ENCODE measurements at regions not wholly inside any gene's neighbourhood (a gene's known extent, or its start where the extent isn't known, plus 50 kb on each side); places are given as distances from the start of the nearest gene placed in this dataset.
"Not testable (repeated sequence)": the region's sequence is repeated elsewhere in the genome, so short reads cannot be mapped to it uniquely, and the experiment has no call there.

DNA sequence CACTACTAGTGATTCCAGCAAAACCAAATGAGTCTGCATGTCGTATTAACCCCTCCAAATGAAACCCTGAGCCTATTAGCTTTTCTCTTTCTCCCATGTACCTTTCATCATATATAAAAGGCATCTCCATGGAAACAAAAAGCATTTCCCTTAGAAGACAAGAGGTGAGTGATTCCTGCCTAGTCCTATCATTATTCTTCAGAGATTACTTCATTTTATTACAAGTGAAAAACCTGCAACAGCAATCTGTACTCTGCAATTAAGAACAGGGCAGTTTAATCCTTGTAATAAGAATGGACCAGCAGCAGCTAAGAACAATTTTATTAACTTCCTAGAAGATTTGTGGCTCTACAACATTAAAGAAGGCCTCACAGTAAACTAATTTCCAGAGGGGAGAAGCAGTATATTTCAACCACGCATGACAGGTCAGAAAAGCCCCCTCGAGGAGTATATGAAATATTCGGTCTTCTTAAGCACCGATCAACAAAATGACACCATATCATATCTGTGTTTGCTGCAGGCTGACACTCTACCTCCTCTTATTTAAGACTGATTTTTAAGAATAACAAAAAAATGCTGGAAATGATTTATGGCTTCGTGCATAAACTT is 132.3 kb upstream of the TFPI start:
- DNase-seq: no peak

DNA sequence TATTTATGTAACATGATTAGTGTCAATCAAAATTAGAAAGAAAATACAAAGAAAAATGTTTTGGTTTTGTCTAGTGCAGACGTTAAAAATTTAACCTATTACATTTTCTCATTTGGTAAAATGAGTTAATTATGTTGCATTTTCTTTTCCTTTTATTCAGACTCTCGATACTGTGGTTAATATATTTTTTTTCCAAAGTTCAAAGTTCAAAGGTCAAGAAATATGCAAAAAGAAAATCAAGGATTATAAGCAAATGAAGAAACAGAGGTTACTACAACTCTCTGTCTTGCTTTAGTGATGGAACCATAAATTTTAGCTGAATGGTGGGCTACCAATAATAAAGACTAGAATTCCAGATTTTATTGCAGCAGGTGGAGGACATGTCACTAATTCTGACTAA is 133.3 kb upstream of the TFPI start:
- DNase-seq: no peak

DNA sequence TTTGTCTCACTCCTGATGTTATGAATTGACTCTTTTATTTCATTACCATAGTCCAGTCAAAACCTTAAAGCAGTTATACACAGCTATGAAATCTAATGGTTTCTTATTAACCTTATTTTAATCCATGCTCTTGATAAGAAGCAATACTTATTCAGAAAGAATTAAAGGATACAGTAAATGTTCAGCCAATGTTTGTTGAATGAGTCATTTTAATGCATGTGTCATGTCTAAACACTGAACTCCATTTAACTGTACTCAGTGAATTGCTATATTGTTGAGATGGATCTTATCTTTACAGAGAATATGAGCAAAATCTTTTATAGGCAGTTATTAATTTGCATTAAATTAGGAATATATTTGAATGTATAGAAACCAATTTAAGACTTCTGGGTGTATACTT is 135.1 kb upstream of the TFPI start:
- DNase-seq: no peak

DNA sequence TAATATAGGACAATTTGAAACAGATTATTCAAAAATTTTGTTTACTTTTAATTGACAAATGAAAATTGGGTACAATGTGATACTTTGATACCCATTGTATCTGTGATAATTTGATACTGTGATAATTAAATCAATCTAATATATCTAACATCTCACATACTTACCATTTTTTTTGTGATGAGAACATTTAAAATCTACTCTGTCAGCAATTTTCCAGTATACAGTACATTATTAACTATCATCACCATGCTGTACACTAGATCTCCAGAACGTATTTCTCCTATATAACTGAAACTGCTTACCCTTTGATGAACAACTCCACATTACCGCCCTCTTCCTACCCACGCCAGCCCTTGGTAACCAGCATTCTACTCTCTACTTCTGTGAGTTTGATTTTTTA is 139.7 kb upstream of the TFPI start:
- DNase-seq: no peak

DNA sequence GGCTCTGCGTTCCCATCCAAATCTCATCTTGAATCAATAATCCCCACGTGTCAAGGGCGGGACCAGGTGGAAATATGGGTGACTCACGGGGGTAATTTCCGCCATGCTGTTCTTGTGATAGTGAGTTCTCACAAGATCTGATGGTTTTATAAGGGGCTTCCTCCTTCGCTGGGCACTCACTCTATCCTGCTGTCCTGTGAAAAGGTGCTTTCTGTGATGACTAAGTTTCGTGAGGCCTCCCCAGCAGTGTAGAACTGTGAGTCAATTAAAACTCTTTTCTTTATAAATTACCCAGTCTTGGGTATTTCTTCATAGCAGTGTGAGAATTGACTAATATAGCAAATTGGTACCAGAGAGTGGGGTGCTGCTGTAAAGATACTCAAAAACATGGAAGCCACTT is 142.4 kb upstream of the TFPI start:
- not testable (repeated sequence) for DNase-seq

DNA sequence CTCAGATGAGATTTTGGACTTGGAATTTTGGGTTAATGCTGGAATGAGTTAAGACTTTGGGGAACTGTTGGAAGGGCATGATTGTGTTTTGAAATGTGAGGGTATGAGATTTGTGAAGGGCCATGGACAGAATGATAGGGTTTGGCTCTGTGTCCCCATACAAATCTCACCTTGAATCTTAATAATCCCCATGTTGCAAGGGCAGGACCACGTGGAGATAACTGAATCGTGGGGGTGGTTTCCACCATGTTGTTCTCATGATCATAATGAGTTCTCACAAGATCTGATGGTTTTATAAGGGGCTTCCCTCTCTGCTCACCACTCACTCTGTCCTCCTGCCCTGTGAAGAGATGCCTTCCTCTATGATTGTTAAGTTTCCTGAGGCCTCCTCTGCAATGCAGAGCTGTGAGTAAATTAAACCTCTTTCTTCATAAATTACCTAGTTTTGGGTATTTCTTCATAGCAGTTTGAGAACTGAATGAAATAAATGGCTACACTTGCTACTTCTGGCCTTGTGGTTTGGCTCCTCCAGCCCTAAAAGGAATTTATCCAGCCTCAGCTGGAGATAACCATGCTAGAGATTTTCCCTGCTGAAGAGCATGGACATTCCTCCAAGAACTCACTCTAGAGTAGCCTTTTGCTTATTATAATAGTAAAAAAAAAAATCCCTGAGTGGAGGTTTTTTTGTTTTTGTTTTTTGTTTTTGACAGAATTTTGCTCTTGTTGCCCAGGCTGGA is 144.3 kb upstream of the TFPI start:
- no peak for DNase-seq

DNA sequence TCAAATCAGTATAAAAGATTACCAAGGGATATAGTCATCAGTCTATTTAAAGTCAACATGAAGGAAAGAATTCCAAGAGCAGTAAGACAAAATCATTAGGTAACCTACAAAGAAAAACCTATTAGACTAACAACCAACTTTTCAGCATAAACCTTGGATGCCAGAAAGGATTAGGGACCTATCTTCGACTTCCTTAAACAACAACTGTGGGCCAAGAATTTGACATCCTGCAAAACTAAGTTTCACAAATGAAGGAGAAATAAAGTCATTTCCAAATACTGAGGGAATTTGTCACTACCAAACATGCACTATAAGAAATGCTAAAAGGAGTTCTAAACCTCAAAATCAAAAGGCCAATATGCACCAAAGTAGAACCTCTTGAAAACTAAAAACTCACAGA is 147.9 kb upstream of the TFPI start:
- DNase-seq: no peak

DNA sequence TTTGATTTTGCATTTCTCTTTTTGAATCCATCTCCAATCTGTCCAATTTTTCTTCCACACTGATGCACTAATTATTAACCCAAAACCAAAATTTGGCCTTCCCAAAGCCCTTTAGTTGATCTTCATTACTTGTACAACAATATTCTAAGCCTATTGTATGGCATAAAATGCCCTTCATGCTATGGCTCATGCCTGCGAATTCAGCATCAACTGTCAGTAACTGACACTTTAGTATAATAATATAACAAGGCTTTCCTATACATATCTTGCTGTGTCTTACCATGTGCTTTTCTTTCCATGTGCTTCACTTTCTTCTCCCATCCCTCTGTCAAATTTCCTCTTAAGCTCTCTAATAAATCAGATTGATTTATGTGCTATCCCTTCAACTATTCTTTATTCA is 154.0 kb upstream of the TFPI start:
- no peak for DNase-seq

DNA sequence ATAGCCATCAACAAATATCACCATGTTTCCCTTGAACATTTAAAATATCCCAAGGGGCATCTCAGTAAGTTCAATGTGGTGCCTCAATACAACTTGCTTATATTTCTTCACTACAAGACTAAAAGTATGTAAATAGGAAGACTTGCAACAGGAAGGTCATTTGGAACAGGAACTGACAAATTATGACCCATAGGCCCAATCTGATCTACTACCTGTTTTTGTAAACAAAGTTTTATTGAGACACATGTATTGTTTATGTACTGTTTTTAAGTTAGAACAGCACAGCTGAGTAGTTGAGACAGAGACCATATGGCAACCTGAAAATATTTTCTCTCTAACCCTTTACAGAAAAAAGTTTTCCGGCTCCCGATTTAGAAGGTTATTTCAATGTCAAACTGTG is 154.8 kb upstream of the TFPI start:
- DNase-seq: no peak

DNA sequence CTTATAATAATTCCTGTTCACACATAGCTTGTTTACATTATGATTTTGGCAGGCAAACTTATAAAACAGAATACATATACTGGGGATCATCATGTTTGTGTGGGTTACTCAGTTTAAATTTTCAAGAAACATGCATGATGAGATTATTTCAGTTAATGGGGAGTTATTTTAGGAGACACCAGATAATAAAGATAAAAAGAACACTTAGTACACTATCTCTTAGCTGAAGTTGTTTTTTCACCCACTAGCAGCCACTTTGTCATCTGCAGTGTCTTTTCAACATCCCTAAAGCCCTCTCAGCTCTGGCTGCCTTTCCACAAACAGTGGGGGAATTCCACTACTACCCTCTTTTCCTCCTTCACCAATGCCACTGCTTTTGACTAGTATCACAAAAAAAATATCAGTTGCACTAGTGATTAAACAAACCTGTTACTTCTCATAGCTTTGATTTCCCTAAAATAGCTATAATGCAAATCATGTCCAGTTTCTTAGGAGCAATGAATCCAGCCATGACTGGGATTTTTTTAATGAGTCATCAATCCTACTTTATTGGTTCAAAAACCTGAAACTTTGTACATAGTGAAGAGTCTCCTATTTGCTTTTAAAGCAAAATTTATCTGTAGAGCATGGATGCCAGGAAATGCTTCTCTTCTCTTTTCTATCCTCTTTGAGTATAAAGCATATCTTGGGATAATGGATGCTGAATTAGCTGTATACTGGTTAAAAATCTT is 156.7 kb upstream of the TFPI start:
- DNase-seq: no peak

DNA sequence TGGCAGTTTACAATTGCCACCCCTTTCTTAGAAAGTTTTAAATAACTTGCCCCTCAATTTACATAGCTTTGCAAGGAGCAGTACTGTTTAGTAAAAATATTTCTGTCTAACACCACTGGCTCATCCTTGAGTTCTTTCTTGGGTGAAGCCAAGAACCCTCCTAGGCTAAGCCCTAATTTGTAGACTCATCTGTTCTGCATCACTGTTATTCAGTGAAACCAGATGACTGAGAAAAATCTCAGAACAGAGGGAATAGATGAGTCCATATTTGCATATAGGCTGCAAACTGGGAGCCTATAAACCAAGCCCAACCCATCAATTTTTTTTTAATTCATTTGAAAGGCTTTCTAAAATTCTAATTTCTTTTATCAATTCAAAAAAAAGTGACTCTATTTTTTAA is 161.4 kb upstream of the TFPI start:
- no peak for DNase-seq

DNA sequence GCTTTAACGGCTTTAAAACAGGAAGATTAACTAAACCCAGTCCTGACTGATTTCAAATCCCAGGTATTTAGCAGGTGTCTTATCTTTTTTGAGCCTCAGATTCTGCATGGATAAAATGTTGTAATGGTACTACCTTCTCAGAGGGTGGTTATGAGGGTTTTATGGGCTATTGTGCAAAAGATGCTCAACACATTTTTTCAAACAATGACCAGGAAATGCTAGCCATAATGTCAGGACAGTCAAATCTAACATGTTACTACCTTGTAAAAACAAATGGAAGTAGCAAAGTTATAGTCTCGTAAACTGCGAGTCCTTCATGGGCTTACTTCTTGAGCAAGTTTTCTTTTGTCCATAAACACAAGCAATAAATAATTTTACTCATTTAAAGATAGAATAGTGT is 162.1 kb upstream of the TFPI start:
- no peak for DNase-seq

DNA sequence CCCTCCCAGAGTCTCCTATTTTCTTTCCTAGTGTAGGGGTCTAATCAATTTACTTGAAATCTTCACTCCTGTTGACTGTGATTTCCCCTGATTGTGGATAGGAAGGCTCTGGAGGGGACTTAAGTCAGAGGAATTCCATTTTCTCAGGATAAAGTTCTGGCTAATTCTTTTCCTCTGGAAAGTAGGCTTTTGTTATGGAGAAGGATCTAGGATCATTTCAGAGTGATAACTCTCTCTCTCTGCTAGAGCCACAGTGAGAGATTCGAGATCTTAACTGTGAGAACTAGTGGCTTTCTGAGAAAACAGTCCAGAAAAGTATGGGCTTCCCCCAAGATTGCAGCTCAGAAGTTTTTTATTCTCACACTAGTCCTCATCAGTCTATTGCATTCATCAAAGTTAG is 163.9 kb upstream of the TFPI start:
- no peak for DNase-seq

DNA sequence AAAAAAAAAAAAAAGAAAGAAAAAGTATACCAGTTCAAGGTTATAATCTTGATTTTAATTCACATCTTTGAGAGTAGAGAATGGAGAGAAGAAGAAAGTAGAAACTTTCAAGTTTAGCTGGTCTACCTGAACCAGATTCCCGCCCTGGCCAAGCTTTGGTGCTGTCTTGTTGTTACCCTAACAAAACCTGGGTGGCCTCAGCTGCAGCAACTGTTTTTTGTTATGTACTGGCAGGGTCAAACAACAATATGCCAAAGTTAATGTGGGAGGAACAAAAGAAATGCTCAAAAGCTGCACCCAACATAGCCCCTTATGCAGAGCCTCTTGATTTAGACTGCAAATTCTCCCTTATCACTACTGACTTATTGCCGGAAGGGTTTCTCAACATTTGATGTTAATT is 165.3 kb upstream of the TFPI start:
- DNase-seq: no peak

DNA sequence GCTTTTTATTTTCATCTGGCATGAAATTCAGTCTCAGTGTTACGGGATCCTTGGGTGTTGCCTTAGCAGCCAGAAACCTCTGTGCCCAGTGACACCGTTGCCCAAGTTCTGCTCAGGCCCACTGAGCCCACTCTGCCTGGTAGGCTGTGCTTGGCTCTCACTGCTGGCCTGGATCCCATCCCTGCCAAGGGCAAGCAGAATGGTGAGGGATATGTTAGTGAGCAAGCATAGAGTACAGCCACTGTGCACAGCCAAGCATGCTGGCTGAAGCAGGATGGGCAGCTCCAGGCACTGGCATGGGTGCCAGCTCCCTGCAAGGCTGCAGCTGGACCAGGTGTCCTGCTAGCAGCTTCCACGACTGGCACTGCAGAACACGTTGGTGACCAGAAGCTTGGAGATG is 194.7 kb upstream of the TFPI start:
- peak; percentile 37 for DNase-seq

DNA sequence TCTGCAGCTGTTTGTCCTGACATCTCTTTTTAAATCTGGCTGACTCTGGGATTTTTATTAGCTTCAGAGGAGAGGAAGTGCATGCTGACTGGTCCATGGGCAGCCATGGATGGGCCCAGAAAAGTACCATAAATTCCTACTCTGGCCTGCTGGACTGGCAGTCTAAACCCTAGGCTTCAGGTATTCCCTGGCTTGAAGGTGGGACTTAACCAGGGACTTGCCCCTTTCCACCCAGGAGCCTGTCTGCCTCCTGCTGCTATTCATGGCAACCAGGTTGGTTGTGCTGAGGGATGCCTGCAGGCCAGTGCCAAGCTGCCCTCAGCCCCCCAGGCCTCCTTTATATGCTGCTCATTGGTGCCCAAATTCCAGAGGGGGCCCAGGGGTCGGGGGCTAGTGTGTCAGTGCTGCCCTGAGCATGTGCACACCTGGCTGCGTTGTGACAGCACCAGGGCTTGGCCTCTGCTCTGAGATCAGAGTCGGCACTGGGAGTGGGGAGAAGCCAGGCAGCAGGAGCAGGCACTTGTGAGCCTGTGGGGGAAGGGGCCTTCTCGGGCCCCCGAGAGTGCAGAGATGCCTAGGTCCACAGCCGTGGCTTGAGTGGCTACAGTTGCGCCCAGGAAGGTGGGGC is 195.7 kb upstream of the TFPI start:
- no peak for DNase-seq

DNA sequence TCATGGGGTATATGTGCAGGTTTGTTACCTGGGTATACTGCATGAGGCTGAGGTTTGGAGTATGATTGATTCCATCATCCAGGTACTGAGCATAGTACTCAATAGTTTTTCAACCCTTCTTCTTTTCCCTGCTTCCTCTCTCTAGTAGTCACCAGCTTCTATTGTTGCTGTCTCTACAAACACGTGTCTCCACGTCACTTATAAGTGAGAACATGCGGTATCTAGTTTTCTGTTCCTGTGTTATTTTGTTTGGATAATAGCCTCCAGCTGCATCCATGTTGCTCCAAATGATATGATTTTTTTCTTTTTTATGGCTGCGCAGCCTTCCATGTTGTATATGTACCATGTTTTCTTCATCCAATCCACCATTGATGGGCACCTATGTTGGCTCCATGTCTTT is 214.8 kb upstream of the TFPI start:
- no peak for DNase-seq

DNA sequence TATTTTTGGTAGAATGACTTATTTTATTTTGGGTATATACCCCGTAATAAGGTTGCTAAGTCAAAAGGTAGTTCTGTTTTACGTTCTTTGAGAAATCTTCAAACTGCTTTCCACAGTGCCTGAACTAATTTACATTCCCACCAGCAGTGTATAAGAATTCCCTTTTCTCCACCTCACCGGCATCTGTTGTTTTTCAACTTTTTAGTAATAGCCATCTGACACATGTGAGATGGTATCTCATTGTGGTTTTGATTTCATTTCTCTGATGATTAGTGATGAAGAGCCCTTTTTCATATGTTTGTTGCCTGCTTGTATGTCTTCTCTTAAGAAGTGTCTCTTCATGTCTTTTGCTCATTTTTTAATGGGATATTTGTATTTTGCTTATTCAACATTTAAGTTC is 215.2 kb upstream of the TFPI start:
- DNase-seq: no peak

DNA sequence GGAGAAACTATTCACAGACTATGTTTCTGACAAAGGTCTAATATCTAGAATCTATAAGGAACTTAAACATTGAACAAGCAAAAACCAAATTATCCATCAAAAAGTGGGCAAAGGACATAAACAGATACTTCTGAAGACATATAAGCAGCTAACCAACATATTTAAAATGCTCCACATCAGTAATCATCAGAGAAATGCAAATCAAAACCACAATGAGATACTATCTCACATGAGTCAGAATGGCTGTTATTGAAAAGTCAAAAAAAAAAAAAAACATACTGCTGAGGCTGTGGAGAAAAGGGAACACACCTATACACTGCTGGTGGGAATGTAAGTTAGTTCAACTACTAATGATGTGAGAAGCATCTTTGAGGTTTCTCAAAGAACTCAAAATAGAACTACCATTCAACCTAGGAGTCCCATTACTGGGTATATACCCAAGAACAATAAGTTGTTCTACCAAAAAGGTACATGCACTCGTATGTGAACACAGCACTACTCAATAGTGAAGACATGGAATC is 220.4 kb upstream of the TFPI start:
- DNase-seq: no peak

DNA sequence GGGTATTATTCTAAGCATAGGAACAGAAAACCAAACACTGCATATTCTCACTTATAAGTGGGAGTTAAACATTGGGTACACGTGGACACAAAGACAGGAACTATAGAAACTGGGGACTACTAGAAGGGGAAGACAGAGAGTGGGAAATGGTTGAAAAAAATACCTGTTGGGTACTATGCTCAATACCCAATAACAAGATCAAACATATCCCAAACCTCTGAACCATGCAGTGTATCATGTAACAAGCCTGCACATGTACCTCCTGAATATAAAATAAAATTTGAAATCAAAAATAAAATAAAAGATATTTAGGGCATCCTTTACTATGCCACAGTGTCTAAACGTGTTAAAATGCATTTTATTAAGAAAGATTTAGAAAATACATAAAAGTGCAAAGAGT is 221.0 kb upstream of the TFPI start:
- DNase-seq: no peak

DNA sequence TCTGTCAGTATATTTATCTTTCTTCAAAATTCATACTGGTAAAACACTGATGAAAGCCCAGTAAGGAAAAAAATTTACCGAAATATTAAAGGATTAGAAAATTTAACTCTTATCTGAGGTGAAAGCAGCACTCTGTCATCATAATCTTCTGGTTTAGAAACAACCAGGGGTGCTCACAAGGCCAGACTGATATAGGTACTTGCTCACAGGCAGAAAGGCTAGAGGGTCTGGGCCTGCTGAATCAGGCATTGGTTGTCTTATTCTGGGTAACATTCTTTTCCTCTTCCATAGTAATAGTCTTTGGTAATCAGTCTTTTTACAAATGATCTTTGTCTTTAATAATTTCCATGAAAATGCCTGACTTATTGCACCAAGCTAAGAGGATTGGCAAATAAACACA is 221.4 kb upstream of the TFPI start:
- DNase-seq: no peak

DNA sequence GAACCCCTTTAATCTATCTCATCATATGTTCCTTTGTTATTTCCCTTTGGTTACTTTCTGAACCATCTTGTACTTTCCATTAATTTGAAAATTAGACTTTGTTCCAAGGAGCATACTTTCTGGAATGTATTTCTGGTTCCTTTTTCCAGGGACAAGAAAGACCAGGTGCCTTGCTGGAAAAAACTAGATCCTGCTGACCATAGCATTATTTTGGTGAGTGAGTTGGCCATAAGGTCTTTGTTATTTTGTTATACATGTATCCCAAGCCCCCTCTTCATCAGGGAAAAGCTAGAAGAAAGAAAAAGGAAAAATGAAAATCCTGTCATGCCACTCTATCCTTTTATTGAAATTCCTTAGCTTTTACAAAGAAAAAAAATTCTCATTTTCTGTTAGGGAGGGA is 228.1 kb upstream of the TFPI start:
- no peak for DNase-seq

DNA sequence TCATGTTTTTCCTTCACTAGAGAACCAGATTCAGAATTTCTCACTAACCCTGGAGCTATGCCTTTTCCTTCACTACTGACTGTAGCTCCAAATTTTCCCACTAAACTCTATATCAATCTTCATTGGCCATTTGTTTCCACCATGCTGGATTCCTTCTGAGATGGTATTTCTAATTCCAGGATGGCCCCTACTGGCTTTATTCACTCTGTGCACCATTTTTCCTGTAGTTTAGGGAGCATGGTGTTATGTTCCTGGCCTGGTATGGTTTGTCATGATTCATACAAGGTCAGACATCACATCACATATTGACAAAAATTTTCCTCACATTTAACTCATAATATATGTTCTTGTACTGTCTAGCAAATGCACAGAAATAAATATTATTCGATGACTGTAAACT is 229.2 kb upstream of the TFPI start:
- DNase-seq: no peak

DNA sequence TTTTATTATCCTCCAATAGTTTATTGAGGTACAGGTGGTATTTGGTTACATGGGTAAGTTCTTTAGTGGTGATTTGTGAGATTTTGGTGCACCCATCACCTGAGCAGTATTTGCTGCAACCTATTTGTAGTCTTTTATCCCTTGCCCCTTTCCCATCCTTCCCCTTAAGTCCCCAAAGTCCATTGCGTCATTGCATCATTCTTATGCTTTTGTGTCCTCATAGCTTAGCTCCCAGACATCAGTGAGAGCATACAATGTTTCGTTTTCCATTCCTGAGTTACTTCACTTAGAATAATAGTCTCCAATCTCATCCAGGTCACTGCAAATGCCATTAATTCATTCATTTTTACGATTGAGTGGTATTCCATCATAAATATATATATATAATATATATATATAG is 229.9 kb upstream of the TFPI start:
- not testable (repeated sequence) for DNase-seq
